GM12872 (cell line): ENCODE measurements at regions not wholly inside any gene's neighbourhood (a gene's known extent, or its start where the extent isn't known, plus 50 kb on each side); places are given as distances from the start of the nearest gene placed in this dataset.
A peak's percentile ranks its signal among the peaks of the same experiment; 100 is the strongest.

Experiments used
- CTCF ChIP-seq: IDR thresholded peaks from 3 replicates; pipeline ENCODE4 v1.5.1; 2011; ENCODE audit warnings: low read depth, mild to moderate bottlenecking, low read length, moderate library complexity; ENCODE audit not compliant: insufficient read depth

GRCh38 chr10:43320226-43320625 is 51.2 kb upstream of the FXYD4 start:
- TF ChIP-seq CTCF, result no peak

GRCh38 chr10:43318976-43319960 is 52.2 kb upstream of the FXYD4 start:
- TF ChIP-seq CTCF, result 0 out of 3 replicates have a peak, but pooled peaks have one; percentile 14

- no peak for TF ChIP-seq CTCF
Measured at GRCh38 chr10:43318456-43318855, 51.6 kb upstream of the RASGEF1A start.

- no peak for TF ChIP-seq CTCF
Measured at GRCh38 chr10:43317422-43317821, 50.6 kb upstream of the RASGEF1A start.

GRCh38 chr10:43316988-43317387 is 50.1 kb upstream of the RASGEF1A start:
- TF ChIP-seq CTCF, result no peak
